A549 (cell line): ENCODE measurements at regions not wholly inside any gene's neighbourhood (a gene's known extent, or its start where the extent isn't known, plus 50 kb on each side); places are given as distances from the start of the nearest gene placed in this dataset.
A peak's percentile ranks its signal among the peaks of the same experiment; 100 is the strongest.

ENCODE experiments used
- ATAC-seq, 2 experiments: fragments of 200-7000 bp in 1 of 2; fragments of >200 bp in 1 of 2; cut with Nextera tagmentation in 1 of 2; cut with Tn5 transposase in 1 of 2; 3 replicates each; pipeline versions ENCODE4 v1.8.0 to v1.9.1; 2018 to 2020; ENCODE audit warnings: mild to moderate bottlenecking in 1 of 2, moderate library complexity in 1 of 2
- CTCF ChIA-PET: fragments of 300-600 bp; sonication (Branson Sonifier 250); formaldehyde crosslinking; extraction: SDS; loops from one replicate; lab custom pipeline; 2021; ENCODE audit warnings: antibody characterized with exemption, inconsistent platforms; lab: Yijun Ruan, JAX
- POLR2A ChIA-PET: fragments of 350-600 bp; formaldehyde crosslinking; extraction: SDS; loops from one replicate; lab custom pipeline; 2021; ENCODE audit warnings: antibody characterized with exemption, inconsistent platforms; lab: Yijun Ruan, JAX
- DNase-seq, 2 experiments: peaks; one replicate each; pipeline versions ENCODE4 v3.0.0 to v3.0.0-alpha.2; 2011 to 2016; ENCODE audit warnings: low read depth in 1 of 2, low spot score in 1 of 2
- FAIRE-seq: peaks from 2 replicates; lab custom pipeline; 2011; peaks lifted over from hg19 to GRCh38; lab: Jason Lieb, UNC
- H3K27ac ChIP-seq, 2 experiments: fragments of >200 bp; sonication (Bioruptor Twin); formaldehyde crosslinking; 3 replicates each; pipeline ENCODE4 v1.5.1; 2016 to 2017
- H3K4me1 ChIP-seq: fragments of >200 bp; sonication (Bioruptor Twin); formaldehyde crosslinking; 3 replicates; pipeline ENCODE4 v1.6.1; 2016
- H3K4me2 ChIP-seq: fragments of >200 bp; sonication (Bioruptor Twin); formaldehyde crosslinking; 3 replicates; pipeline ENCODE4 v1.6.1; 2016
- H3K4me3 ChIP-seq: fragments of >200 bp; sonication (Bioruptor Twin); formaldehyde crosslinking; 3 replicates; pipeline ENCODE4 v1.5.1; 2016
- H3K9me3 ChIP-seq: fragments of >200 bp; sonication (Bioruptor Twin); formaldehyde crosslinking; 3 replicates; pipeline ENCODE4 v1.6.1; 2016
- CBX8 ChIP-seq: fragments of 200-600 bp; sonication (generic); IDR thresholded peaks from 2 replicates; pipeline ENCODE4 v1.6.1; 2016
- CHD2 ChIP-seq: fragments of 150-350 bp; IDR thresholded peaks from 2 replicates; pipeline ENCODE4 v1.6.1; 2014; ENCODE audit warnings: low read length; ENCODE audit not compliant: partially characterized antibody
- EHMT2 ChIP-seq: fragments of 200-600 bp; sonication (generic); IDR thresholded peaks from 2 replicates; pipeline ENCODE4 v1.6.1; 2016; ENCODE audit warnings: antibody characterized with exemption, low read depth, mild to moderate bottlenecking, moderate library complexity
- EP300 ChIP-seq, 2 experiments: fragments of >200 bp; sonication (Bioruptor Twin); formaldehyde crosslinking; IDR thresholded peaks; 2 replicates in 1 of 2; 3 replicates in 1 of 2; pipeline ENCODE4 v1.6.1; 2016 to 2017
- GATA3 ChIP-seq: IDR thresholded peaks from 2 replicates; pipeline ENCODE4 v1.6.1; 2012; ENCODE audit warnings: borderline replicate concordance
- HEYL ChIP-seq: fragments of 250-450 bp; sonication (Bioruptor Pico); IDR thresholded peaks from 2 replicates; pipeline ENCODE4 v1.8.0; 2021; ENCODE audit warnings: mild to moderate bottlenecking, moderate library complexity
- HOXB13 ChIP-seq: fragments of 250-450 bp; sonication (Bioruptor Pico); IDR thresholded peaks from 2 replicates; pipeline ENCODE4 v1.5.0; 2020; ENCODE audit warnings: low read depth, mild to moderate bottlenecking, moderate library complexity
- JUN ChIP-seq, 2 experiments: fragments of >200 bp; sonication (Bioruptor Twin); formaldehyde crosslinking; IDR thresholded peaks; 2 replicates in 1 of 2; 3 replicates in 1 of 2; pipeline ENCODE4 v1.6.1; 2016 to 2017
- JUNB ChIP-seq: fragments of >200 bp; sonication (Bioruptor Twin); formaldehyde crosslinking; IDR thresholded peaks from 2 replicates; pipeline ENCODE4 v1.6.1; 2016
- KDM1A ChIP-seq: fragments of 200-600 bp; sonication (generic); IDR thresholded peaks from 2 replicates; pipeline ENCODE4 v1.6.1; 2016; ENCODE audit warnings: low read depth, mild to moderate bottlenecking
- MAFK ChIP-seq: fragments of 450-650 bp; IDR thresholded peaks from 2 replicates; pipeline ENCODE4 v1.6.1; 2014; ENCODE audit not compliant: partially characterized antibody
- MAZ ChIP-seq: fragments of 150-350 bp; IDR thresholded peaks from 2 replicates; pipeline ENCODE4 v1.6.1; 2014; ENCODE audit warnings: antibody characterized with exemption, low read depth, low read length, borderline replicate concordance
- NFE2L2 ChIP-seq: fragments of 150-350 bp; conservative IDR thresholded peaks from 2 replicates; pipeline ENCODE4 v1.6.1; 2014; ENCODE audit warnings: low read length
- NPAS2 ChIP-seq: fragments of 250-450 bp; sonication (Bioruptor Pico); IDR thresholded peaks from 2 replicates; pipeline ENCODE4 v1.8.0; 2022; ENCODE audit warnings: mild to moderate bottlenecking, moderate library complexity, borderline replicate concordance
- NR3C1 ChIP-seq: fragments of >200 bp; sonication (Bioruptor Twin); formaldehyde crosslinking; IDR thresholded peaks from 3 replicates; pipeline ENCODE4 v1.6.1; 2017
- RFX5 ChIP-seq: fragments of 450-650 bp; IDR thresholded peaks from 2 replicates; pipeline ENCODE4 v1.7.1; 2014; ENCODE audit warnings: antibody characterized with exemption, mild to moderate bottlenecking, moderate library complexity
- RNF2 ChIP-seq: fragments of 200-600 bp; sonication (generic); IDR thresholded peaks from 2 replicates; pipeline ENCODE4 v1.6.1; 2016; ENCODE audit warnings: low read depth, mild to moderate bottlenecking, antibody characterized with exemption, moderate library complexity, borderline replicate concordance
- SMC3 ChIP-seq: fragments of >200 bp; sonication (Bioruptor Twin); formaldehyde crosslinking; IDR thresholded peaks from 3 replicates; pipeline ENCODE4 v1.6.1; 2018; ENCODE audit warnings: inconsistent platforms
- ZC3H11A ChIP-seq: fragments of 450-650 bp; IDR thresholded peaks from 2 replicates; pipeline ENCODE4 v1.6.1; 2014; ENCODE audit warnings: antibody characterized with exemption, mild to moderate bottlenecking
- WGBS: methylation state at CpG from one replicate; pipeline ENCODE4 v1.1.6; 2017; ENCODE audit errors: missing lambda C conversion rate; 5-methylcytosine and 5-hydroxymethylcytosine counted together
- TF ChIP-seq, protein P1 (sequence below): fragments of 250-450 bp; sonication (Bioruptor Pico); IDR thresholded peaks from 2 replicates; pipeline ENCODE4 v1.5.0; 2020; ENCODE audit warnings: low read depth, mild to moderate bottlenecking, moderate library complexity
- TF ChIP-seq, protein P2 (sequence below): IDR thresholded peaks from 2 replicates; pipeline ENCODE4 v1.6.1; 2012
- TF ChIP-seq, protein P3 (sequence below): fragments of 200-600 bp; sonication (generic); IDR thresholded peaks from 2 replicates; pipeline ENCODE4 v1.6.1; 2016; ENCODE audit warnings: antibody characterized with exemption, mild to moderate bottlenecking, moderate library complexity
- TF ChIP-seq, protein P4 (sequence below): fragments of >200 bp; sonication (Bioruptor Twin); formaldehyde crosslinking; IDR thresholded peaks from 3 replicates; pipeline ENCODE4 v1.6.1; 2016

DNA sequence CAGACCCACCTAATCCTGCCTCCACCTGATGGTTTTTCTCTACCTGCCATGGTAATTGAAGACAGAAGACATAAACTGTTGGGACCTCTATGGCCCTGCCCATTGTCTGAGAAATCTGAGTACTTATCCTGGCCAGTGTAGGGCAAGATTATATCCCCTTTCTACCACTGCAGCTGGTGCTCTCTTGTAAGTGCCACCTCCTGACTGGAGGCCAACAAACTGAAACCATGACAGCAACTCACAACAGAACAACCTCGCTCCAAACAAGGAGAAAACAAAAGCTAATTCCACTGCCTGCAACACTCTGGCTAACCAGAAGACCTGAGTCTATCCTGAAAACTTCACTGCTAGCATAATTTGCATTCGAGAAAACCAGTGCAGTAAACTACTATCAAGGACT lies 82.9 kb downstream of the CLDN1 start (continued):
- TF ChIP-seq HOXB13 (CRISPR knock-in tag), result no peak

DNA sequence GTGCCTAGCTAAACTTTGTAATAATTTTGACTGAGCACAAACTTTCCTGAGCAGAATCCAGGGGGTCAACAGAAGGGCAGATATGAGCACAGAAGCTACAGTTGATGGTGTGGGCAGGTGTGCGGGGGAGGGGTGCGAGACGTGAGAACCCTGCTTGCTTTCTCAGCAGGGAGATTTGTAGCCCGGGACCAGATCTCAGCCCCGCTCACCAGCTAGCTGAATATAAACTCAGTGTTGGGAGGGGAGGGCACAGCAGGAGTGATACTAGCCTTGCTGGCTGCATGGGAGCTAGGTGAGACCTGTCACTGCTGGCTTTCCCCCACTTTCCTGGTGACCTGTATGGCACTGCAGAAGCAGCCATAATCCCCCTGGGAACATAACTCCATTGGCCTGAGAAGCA lies 83.4 kb downstream of the CLDN1 start:
- DNase-seq, result no peak
- no peak for ATAC-seq
- H3K4me2 ChIP-seq, result no peak overlapping the region
- CTCF ChIA-PET, result interaction anchor here (0.9 to 1.0 kb wide), 3 partner anchors 57 to 206 kb away, joined by 3 read pairs; no protein-coding TSS in a partner anchor
- H3K4me3 ChIP-seq, result no peak overlapping the region
- no peaks in the 10 kb centered on the region for H3K4me1 ChIP-seq
- TF ChIP-seq NPAS2 (CRISPR knock-in tag), result no peak
- TF ChIP-seq GATA3, result no peak
- no peak for TF ChIP-seq SMC3
- TF ChIP-seq, protein P1, sequence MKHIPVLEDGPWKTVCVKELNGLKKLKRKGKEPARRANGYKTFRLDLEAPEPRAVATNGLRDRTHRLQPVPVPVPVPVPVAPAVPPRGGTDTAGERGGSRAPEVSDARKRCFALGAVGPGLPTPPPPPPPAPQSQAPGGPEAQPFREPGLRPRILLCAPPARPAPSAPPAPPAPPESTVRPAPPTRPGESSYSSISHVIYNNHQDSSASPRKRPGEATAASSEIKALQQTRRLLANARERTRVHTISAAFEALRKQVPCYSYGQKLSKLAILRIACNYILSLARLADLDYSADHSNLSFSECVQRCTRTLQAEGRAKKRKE (CRISPR knock-in tag), result no peak
- TF ChIP-seq RNF2, result no peak
- no peak for TF ChIP-seq NR3C1
- TF ChIP-seq KDM1A, result no peak
- TF ChIP-seq, protein P2, sequence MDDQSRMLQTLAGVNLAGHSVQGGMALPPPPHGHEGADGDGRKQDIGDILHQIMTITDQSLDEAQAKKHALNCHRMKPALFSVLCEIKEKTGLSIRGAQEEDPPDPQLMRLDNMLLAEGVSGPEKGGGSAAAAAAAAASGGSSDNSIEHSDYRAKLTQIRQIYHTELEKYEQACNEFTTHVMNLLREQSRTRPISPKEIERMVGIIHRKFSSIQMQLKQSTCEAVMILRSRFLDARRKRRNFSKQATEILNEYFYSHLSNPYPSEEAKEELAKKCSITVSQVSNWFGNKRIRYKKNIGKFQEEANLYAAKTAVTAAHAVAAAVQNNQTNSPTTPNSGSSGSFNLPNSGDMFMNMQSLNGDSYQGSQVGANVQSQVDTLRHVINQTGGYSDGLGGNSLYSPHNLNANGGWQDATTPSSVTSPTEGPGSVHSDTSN, result no peak
- no peak for TF ChIP-seq HOXB13 (CRISPR knock-in tag)
- no peak for FAIRE-seq
- POLR2A ChIA-PET, result no interaction called here
- H3K9me3 ChIP-seq, result peaks cover 4% of the 10 kb centered on the region; the same call in 2 of the 3 replicates
- WGBS, result 85% methylated on average over 5 of the region's 5 CpGs
- H3K27ac ChIP-seq, result no peak overlapping the region

DNA sequence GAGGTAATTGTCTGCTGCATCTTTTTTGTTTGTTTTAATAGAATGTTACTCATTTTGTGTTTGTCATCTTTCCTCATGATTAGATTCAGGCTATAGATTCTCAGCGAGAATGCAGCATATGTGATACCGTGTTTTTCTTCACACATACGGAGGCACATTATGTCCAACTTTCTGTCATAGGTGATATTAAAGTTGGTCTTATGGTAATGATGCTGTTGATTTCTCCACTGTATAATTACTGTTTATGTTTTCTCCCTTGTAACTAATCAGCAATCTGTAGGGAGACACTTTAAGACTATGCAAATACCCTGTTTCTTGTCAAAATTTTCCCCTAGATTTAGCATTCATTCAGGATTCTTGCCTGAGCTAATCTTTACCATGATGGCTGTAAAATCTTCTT lies 87.6 kb downstream of the CLDN1 start:
- H3K4me1 ChIP-seq, result peaks cover 31% of the 10 kb centered on the region
- no peak for FAIRE-seq
- no peak for ATAC-seq
- H3K27ac ChIP-seq, result no peak overlapping the region
- CTCF ChIA-PET, result interaction anchor here (0.6 to 2.2 kb wide), 4 partner anchors 10 to 88 kb away, joined by 3 to 8 read pairs (median 4); partner anchors contain the start of gene CLDN1
- H3K9me3 ChIP-seq, result no peaks in the 10 kb centered on the region; the same call in 2 of the 3 replicates
- H3K4me3 ChIP-seq, result no peak overlapping the region
- WGBS, result 88% methylated on average over 3 of the region's 3 CpGs
- no peak overlapping the region for H3K4me2 ChIP-seq
- no peak for TF ChIP-seq EHMT2
- TF ChIP-seq RFX5, result no peak
- TF ChIP-seq MAFK, result no peak
- no peak for TF ChIP-seq CBX8
- no peak for TF ChIP-seq HEYL
- no peak for TF ChIP-seq NFE2L2
- no peak for TF ChIP-seq JUNB
- TF ChIP-seq EP300 (IDR thresholded peaks at IDR 0.05), result no peak
- POLR2A ChIA-PET, result interaction anchor here (0.7 kb wide), 1 partner anchor 27 kb away, joined by 3 read pairs; no protein-coding TSS in a partner anchor
- DNase-seq, result no peak

DNA sequence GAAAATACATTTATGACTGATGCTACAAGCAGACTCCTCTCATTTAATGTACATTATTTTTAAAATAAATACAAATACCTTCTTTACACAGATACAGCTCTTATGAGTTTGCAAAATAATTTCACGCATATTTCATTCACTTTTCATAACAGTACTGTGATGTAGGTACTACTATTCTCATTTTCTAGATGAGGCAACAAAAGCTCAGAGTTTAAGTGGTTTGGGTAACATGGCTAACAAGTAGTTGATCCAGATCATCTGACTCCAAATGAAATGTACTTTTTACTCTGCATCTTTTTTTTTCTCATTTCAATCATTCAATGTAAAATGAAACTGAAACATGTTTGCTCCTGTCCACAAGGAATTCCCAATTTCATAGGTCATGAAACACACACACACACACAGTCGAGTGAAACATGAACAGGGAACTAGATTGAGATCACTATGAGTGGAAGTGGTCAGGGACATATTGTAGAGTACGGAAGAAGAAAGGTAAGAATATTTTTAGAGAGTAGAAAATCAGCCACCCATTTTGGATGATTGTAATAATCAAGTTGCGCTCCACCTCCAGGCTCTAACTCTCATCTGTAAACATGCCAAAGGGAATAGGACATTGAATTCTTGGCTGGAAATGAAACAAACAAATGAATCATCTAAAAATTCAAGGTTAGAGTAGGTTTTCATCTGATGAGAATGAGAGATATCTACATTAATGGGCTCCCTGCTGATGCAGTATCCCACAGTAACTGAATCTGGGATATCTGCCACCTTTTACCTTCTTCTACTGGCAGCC lies 92.4 kb downstream of the CLDN1 start:
- FAIRE-seq (peak; percentile 61), ATAC-seq (peak; percentile 5 to 55; a peak in 3 of 6 replicates), DNase-seq (peak; percentile 3 to 51)
- Histone ChIP-seq H3K4me2 (peak overlapping the region; percentile 74), H3K4me3 (peak overlapping the region; percentile 12; the same call in 1 of the 3 replicates), H3K4me1 (peaks cover 38% of the 10 kb centered on the region), H3K27ac (peak overlapping the region; percentile 70 to 87), H3K9me3 (no peaks in the 10 kb centered on the region)
- 14% methylated on average over 4 of the region's 4 CpGs for WGBS
- ChIA-PET CTCF (interaction anchor here (9.1 kb wide), 1 partner anchor 92 kb away, joined by 105 read pairs; the partner anchor contains the start of gene CLDN1), POLR2A (no interaction called here)
- TF ChIP-seq, protein P1 (CRISPR knock-in tag), result no peak
- TF ChIP-seq ZC3H11A (no peak), MAZ (no peak), CBX8 (no peak), RFX5 (no peak), NFE2L2 (no peak), CHD2 (no peak), KDM1A (no peak), JUN (IDR thresholded peaks at IDR 0.05) (peak in 1 of 2 experiments; percentile 37; a peak in 2 of 5 replicates)
- TF ChIP-seq, protein P3, sequence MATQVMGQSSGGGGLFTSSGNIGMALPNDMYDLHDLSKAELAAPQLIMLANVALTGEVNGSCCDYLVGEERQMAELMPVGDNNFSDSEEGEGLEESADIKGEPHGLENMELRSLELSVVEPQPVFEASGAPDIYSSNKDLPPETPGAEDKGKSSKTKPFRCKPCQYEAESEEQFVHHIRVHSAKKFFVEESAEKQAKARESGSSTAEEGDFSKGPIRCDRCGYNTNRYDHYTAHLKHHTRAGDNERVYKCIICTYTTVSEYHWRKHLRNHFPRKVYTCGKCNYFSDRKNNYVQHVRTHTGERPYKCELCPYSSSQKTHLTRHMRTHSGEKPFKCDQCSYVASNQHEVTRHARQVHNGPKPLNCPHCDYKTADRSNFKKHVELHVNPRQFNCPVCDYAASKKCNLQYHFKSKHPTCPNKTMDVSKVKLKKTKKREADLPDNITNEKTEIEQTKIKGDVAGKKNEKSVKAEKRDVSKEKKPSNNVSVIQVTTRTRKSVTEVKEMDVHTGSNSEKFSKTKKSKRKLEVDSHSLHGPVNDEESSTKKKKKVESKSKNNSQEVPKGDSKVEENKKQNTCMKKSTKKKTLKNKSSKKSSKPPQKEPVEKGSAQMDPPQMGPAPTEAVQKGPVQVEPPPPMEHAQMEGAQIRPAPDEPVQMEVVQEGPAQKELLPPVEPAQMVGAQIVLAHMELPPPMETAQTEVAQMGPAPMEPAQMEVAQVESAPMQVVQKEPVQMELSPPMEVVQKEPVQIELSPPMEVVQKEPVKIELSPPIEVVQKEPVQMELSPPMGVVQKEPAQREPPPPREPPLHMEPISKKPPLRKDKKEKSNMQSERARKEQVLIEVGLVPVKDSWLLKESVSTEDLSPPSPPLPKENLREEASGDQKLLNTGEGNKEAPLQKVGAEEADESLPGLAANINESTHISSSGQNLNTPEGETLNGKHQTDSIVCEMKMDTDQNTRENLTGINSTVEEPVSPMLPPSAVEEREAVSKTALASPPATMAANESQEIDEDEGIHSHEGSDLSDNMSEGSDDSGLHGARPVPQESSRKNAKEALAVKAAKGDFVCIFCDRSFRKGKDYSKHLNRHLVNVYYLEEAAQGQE, result no peak
- TF ChIP-seq, protein P4, sequence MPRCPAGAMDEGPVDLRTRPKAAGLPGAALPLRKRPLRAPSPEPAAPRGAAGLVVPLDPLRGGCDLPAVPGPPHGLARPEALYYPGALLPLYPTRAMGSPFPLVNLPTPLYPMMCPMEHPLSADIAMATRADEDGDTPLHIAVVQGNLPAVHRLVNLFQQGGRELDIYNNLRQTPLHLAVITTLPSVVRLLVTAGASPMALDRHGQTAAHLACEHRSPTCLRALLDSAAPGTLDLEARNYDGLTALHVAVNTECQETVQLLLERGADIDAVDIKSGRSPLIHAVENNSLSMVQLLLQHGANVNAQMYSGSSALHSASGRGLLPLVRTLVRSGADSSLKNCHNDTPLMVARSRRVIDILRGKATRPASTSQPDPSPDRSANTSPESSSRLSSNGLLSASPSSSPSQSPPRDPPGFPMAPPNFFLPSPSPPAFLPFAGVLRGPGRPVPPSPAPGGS, result no peak
